ENCODE measurements at regions not wholly inside any gene's neighbourhood (a gene's known extent, or its start where the extent isn't known, plus 50 kb on each side); places are given as distances from the start of the nearest gene placed in this dataset.
A peak's percentile ranks its signal among the peaks of the same experiment; 100 is the strongest.

DNA sequence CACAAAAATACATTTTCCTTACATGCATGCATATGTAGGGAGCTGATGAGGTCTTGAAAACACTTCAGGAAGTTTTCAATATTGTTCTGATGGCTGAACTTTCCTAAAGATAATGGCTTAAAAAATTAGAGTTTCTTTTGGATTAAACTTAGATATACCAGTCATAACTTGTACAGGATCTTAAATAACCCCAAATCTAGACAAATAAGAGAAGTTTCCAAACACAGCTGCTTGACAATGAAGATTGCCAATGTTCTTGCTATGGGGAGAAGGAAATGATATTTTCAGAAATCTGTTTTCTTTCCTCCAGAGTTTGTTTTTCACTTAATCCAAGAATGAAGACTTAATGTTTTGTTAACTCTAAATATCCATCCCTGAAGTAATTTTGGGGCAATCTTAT is 54.6 kb upstream of the SPTBN1 start:
- no peak for DNase-seq (ENCODE audit: low spot score in 2 of 2)
- no peaks in the 10 kb centered on the region for H3K36me3 ChIP-seq
- H3K9me3 ChIP-seq, result no peaks in the 10 kb centered on the region
- no peak overlapping the region for H3K27ac ChIP-seq
- TF ChIP-seq POLR2AphosphoS5 (IDR thresholded peaks at IDR 0.05) (no peak), POLR2A (IDR thresholded peaks at IDR 0.05) (no peak), EP300 (IDR thresholded peaks at IDR 0.05) (no peak)
- TF ChIP-seq, protein P1, sequence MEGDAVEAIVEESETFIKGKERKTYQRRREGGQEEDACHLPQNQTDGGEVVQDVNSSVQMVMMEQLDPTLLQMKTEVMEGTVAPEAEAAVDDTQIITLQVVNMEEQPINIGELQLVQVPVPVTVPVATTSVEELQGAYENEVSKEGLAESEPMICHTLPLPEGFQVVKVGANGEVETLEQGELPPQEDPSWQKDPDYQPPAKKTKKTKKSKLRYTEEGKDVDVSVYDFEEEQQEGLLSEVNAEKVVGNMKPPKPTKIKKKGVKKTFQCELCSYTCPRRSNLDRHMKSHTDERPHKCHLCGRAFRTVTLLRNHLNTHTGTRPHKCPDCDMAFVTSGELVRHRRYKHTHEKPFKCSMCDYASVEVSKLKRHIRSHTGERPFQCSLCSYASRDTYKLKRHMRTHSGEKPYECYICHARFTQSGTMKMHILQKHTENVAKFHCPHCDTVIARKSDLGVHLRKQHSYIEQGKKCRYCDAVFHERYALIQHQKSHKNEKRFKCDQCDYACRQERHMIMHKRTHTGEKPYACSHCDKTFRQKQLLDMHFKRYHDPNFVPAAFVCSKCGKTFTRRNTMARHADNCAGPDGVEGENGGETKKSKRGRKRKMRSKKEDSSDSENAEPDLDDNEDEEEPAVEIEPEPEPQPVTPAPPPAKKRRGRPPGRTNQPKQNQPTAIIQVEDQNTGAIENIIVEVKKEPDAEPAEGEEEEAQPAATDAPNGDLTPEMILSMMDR (IDR thresholded peaks at IDR 0.05), result no peak
- H3K27me3 ChIP-seq, result no peaks in the 10 kb centered on the region
- no peak overlapping the region for H3K4me3 ChIP-seq
- H3K4me1 ChIP-seq, result peaks cover 13% of the 10 kb centered on the region

DNA sequence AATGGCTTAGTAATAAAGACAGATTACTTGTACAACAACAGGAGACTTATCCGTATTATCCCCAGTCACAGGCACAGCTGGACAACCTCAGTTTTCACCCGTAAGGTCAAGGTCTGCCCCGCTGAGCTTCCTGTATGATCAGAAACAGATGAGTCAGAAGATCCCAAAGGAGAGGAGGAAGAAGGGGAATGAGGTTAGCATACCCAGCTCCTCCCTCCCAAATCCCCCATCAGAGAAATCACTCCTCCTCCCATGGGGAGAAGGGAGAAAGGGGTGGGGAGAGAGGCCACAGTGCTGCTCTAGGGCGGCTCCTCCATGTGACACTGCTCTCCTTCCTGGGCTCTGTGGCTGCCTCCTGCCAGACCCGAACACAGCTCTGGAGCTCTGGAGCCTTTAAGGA is 53.8 kb upstream of the SPTBN1 start:
- no peak for DNase-seq (ENCODE audit: low spot score in 2 of 2)
- H3K27ac ChIP-seq, result peak overlapping the region; percentile 53
- H3K4me3 ChIP-seq, result no peak overlapping the region
- H3K36me3 ChIP-seq, result no peaks in the 10 kb centered on the region
- 86% methylated on average over 4 of the region's 5 CpGs for WGBS
- no peaks in the 10 kb centered on the region for H3K27me3 ChIP-seq
- no peaks in the 10 kb centered on the region for H3K9me3 ChIP-seq
- peaks cover 13% of the 10 kb centered on the region for H3K4me1 ChIP-seq
- TF ChIP-seq EP300 (IDR thresholded peaks at IDR 0.05) (no peak), POLR2A (IDR thresholded peaks at IDR 0.05) (no peak), POLR2AphosphoS5 (IDR thresholded peaks at IDR 0.05) (no peak)
- TF ChIP-seq, protein P1 (IDR thresholded peaks at IDR 0.05), result no peak

DNA sequence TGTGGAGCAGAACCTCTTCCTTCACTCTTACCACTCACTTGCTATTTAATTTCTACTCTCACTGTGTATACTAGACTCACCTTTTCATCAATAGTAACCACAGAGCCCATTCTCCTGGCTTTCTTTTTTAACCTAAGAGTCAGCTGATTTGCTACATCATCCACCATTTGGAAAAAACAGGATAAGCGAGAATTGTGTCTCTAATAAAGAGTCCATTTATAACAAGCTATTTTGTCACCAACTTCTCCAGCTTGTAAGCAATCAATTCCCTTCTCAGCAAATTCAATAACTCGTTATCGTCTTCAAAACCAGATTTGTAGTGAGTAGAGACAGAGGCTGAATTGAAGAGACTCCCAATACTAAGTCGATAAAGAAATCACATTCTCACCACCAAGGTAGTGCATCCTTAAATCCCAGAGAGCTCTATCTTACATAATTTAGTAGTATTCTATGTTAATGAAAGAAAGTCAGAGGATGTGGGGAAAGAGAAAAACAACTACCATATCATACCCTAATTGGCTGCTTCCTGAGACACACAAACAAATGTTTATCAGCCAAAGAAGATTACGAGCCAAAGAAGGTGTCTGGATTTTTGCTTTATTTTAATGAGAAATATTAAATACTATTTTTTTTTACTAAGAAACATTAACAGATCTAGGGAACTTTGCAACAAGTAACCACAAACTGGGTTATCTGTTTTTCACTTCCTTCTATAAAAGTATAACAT is 52.5 kb upstream of the SPTBN1 start:
- DNase-seq (ENCODE audit: low spot score in 2 of 2), result no peak
- WGBS, result 69% methylated on average over 5 of the region's 5 CpGs
- Histone ChIP-seq H3K36me3 (no peaks in the 10 kb centered on the region), H3K27me3 (no peaks in the 10 kb centered on the region), H3K4me3 (no peak overlapping the region), H3K4me1 (peaks cover 13% of the 10 kb centered on the region), H3K27ac (no peak overlapping the region), H3K9me3 (no peaks in the 10 kb centered on the region)
- TF ChIP-seq POLR2AphosphoS5 (IDR thresholded peaks at IDR 0.05) (no peak), EP300 (IDR thresholded peaks at IDR 0.05) (no peak), POLR2A (IDR thresholded peaks at IDR 0.05) (no peak)

DNA sequence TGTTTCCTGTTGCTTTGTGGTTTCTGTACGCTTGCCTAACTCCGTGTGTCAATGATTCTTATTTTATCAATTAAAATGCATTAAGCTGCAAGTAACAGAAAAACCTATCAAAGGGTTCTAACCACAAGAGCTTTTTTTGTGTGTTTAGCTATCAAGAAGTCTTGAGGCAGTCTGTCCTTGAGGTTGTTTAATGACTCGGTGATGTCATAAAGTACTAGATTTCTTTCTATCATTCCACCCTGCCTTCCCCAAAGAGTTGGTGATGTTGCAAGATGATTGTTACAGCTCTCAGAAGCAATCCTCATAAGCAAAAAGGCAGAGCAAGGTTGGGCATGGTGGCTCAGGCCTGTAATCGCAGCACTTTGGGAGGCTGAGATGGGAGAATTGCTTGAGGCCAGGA is 51.9 kb upstream of the SPTBN1 start:
- no peak for DNase-seq (ENCODE audit: low spot score in 2 of 2)
- no peaks in the 10 kb centered on the region for H3K36me3 ChIP-seq
- no peak overlapping the region for H3K4me3 ChIP-seq
- 80% methylated on average over 4 of the region's 4 CpGs for WGBS
- no peak overlapping the region for H3K27ac ChIP-seq
- H3K27me3 ChIP-seq, result no peaks in the 10 kb centered on the region
- no peaks in the 10 kb centered on the region for H3K9me3 ChIP-seq
- TF ChIP-seq, protein P1 (IDR thresholded peaks at IDR 0.05), result no peak
- TF ChIP-seq POLR2AphosphoS5 (IDR thresholded peaks at IDR 0.05) (no peak), POLR2A (IDR thresholded peaks at IDR 0.05) (no peak), EP300 (IDR thresholded peaks at IDR 0.05) (no peak)
- H3K4me1 ChIP-seq, result peaks cover 13% of the 10 kb centered on the region

DNA sequence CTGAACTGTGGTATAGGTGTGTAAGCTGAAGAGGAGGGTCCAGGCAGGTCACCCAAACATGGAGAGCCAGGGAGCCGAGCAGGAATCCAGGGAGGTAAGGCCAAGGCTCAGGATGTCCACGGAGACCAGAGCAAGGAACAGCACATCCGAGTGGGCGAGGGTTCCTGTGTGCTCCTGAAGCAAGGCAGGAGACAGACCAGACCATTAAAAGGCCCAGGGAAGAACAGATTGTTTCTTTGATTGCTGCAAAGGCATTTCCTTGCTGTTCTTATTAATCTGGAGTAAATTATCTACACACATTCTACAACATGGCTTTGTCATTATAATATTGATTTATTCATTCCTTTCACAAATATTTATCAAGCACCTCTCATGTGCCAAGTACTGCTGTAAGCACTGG is 50.1 kb upstream of the SPTBN1 start:
- Histone ChIP-seq H3K27me3 (no peaks in the 10 kb centered on the region), H3K36me3 (no peaks in the 10 kb centered on the region), H3K27ac (no peak overlapping the region), H3K9me3 (no peaks in the 10 kb centered on the region), H3K4me1 (peaks cover 13% of the 10 kb centered on the region), H3K4me3 (no peak overlapping the region)
- TF ChIP-seq POLR2AphosphoS5 (IDR thresholded peaks at IDR 0.05) (no peak), POLR2A (IDR thresholded peaks at IDR 0.05) (no peak), EP300 (IDR thresholded peaks at IDR 0.05) (no peak)
- TF ChIP-seq, protein P1 (IDR thresholded peaks at IDR 0.05), result no peak
- WGBS, result 66% methylated on average over 4 of the region's 4 CpGs
- no peak for DNase-seq (ENCODE audit: low spot score in 2 of 2)

All from suprapubic skin (tissue), 4 donors.